ENCODE measurements at regions not wholly inside any gene's neighbourhood (a gene's known extent, or its start where the extent isn't known, plus 50 kb on each side); places are given as distances from the start of the nearest gene placed in this dataset.
"Not testable (repeated sequence)": the region's sequence is repeated elsewhere in the genome, so short reads cannot be mapped to it uniquely, and the experiment has no call there.

DNA sequence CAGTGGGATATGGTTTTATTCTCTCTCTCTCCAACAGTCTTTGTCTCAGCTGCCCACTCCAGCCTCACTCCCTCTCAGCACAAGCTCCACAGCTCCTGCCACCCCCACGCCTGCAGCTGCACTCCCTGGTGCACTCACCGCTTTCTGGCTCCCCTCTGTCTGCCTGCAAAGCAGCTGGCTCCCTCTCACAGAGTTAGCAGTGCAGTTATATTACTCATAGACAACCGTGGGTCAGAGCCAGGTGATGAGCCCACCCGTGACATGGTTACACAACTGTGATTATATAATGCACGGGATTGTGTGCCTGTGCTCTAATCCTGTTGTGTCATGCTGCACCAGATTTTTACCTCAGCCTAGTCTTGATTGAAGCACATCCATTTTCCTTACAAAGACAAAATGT, 276.9 kb upstream of the CHAC2 start:
- no peak for DNase-seq

DNA sequence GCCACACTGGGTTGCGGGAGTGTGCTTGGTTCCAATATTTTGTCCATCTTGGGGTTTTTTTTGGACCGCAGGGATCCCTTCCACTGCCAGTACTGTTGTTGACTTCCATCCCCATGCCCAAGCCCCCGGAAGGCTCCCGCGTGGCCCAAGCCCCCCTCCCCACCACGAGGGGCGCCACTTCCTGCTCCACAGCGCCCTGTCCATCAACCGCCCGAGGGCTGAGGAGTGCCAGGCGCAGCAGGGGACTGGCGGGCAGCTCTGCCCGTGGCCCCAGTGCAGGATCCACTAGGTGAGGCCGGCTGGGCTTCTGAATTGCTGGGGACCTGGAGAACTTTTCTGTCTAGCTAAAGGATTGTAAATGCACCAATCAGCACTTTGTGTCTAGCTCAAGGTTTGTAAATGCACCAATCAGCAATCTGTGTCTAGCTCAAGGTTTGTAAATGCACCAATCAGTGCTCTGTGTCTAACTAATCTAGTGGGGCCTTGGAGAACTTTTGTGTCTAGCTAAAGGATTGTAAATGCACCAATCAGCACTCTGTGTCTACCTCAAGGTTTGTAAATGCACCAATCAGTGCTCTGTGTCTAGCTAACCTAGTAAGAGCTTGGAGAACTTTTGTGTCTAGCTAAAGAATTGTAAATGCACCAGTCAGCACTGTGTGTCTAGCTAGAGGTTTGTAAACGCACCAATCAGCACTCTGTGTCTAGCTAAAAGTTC, 281.3 kb upstream of the CHAC2 start:
- not testable (repeated sequence) for DNase-seq

DNA sequence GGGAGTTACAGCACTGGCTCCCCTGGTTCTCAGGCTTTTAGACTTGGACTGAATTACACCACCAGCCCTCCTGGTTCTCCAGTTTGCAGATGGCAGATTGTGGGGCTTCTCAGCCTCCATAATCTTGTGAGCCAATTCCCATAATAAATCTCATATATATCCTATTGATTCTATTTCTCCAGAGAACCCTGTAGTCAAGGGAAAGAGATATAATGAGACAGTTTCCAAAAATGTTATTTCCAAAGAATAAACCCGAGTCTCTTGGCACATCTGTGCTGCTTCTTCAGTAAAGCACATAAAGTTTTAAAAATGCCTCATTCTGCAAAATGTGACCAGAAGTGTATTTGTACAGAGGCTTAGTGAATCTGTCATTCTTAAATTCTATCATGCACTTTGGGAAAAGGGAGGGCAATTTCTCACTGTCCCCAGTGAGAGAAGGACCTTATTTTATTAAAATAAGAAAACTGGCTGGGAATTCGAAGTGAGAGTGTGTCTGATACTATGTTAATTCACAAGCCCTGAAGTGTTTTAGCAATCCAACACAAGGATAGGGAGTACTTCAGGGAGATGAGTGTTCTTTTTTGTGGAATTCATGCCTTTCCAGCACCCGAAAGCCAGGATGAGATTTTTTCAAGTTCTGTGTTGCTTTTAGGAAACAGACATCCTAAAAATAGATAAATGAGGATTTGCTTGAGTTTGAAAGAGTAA, 282.4 kb upstream of the CHAC2 start:
- no peak for DNase-seq

DNA sequence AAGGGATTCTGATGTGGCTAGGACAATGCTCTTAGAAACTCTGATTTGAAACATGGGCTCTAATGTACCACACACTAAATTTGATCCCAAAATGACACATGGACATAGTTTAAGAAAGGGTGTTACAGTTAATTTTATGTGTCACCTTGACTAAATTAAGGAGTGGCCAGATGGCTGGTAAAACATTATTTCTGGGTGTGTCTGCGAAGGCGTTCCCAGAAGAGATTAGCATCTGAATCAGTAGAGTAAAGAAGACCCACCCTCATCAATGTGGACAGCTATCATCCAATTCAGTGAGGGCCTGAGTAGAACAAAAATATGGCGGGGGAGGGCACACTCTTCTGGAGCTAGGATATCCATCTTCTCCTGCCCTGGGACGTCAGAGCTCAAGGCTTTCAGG, 283.1 kb upstream of the CHAC2 start:
- no peak for DNase-seq

DNA sequence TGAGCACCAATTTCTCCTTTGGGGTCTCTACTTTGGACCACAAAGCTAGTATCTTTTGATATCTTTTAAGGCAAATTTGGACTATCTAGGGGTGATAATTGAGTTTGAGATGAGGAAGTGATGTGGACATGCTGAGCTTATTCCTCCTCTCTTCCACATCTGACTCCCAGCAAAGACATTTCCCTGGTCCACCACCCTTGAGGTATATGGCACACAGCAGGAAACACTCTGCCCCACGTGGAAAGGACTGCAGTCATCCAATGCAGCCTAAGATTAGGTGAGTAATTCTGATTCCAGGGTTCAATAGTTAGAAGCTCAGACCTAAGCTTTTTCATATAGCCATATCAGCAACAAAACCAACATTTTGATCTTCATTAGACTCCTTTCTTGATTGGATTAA, 290.1 kb upstream of the CHAC2 start:
- no peak for DNase-seq

DNA sequence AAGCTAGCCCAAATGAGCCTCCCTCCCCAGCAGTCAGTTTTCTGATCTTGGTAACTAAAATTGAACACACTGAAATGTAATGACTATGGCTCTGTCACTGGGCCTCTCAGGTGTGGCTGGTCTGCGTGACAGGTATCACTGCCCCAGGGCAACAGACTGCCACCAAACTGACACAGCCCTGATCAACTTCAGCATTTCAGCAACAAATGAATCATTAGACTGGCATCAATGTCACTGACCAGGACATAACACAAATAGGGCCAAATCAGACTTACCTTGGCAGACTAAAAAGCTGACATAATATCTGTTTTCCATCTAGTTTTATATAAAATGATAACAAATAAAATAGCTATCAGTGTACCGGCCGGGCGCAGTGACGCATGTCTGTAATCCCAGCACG, 290.8 kb upstream of the CHAC2 start:
- DNase-seq, result no peak

DNA sequence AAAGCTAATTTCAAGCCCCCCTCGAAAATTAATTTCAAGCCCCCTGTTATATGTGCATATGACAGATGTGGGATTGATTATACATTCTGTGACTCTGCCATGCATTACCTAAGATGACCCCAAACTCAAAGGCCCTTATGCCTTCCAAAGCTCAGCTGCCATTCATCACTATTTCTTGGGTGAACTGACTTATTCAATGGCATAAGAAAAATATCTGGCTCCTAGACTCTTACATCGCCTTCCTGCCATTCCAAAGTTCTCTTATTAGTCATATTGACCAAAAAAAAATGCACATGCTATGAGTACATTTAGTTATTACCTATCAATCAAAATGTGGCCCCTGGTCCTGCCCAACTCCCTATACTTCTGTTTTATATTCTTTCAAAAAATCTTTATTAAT, 291.8 kb upstream of the CHAC2 start:
- DNase-seq, result no peak

DNA sequence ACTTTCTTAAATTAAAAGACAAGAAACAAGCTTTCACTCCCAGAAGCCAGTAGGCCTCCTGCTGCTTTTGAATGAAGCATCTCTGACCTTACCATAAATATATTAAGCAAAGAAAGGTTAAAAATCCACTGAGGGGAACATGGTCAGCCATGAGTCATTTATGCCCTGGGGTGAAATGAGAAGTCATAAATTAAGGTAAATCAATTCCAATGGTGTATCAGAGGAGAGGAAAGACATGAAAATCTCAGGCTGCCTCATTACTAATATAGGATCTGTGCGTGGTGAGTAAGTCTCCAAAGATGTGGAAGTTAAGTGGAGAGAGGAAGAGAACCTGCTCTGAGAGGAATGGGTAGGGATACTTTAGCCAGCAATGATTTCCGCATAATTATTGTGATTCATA, 292.3 kb upstream of the CHAC2 start:
- DNase-seq, result no peak

DNA sequence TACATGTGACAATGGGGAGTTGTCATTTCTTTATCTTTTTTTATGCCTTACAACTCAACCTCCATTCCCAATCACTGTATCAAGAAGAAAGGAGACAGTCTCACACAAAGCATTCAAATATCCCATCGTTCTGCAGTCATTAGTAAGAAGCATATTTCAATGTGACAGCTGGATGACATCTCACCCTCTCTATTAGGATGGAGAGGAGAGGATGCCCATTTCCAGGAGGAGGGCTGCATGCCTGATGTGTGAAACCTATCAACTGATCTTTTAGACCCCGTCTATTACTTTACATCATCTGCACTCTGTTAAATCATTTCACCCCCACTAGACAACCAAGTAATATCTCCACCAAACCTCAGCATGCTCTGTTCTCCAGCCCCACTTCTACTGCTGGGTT, 292.7 kb upstream of the CHAC2 start:
- DNase-seq, result no peak

DNA sequence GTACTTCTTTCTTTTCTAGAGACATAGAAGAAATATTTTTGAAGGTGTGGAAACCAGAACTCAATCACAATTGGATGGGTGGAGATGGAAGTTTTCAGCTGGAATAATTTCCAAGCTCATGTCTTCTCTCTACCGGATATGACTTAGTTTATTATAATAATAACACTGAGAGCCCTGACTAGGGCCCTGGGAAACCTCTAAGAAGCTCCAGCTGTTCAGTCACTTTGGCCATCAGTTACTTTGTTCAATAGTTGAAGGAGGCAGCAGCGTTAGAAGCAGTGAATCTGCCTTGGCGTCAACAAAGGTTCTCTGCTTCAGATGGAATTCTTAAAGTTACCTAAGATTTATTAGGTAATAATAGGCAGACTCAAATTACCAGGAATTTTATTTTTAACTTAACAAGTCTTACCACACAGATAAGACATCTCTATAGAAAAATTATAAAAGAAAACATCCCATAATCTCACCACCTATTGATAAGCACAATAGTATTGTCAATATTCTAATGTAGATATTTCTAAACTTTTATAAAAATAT, 293.8 kb upstream of the CHAC2 start:
- DNase-seq, result no peak

DNA sequence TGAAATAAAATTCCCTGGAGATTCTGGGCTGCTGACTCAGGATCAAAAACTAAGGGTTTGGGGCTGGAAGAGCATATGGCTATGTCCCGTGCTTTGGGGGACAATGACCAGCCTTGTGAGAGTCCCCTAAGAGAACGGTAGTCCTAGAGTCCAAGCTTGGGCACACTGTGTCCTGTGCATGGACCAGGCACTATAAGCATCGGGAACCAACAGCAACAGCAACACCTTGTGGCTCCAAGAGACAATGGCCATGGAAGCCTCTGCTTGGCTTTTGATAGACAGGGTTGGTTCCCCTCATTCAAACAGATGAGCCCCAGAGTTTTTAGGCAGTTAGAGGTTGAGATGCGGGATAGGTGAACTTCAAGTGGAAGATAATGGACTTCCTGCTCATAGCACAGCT, 294.4 kb upstream of the CHAC2 start:
- DNase-seq, result no peak

DNA sequence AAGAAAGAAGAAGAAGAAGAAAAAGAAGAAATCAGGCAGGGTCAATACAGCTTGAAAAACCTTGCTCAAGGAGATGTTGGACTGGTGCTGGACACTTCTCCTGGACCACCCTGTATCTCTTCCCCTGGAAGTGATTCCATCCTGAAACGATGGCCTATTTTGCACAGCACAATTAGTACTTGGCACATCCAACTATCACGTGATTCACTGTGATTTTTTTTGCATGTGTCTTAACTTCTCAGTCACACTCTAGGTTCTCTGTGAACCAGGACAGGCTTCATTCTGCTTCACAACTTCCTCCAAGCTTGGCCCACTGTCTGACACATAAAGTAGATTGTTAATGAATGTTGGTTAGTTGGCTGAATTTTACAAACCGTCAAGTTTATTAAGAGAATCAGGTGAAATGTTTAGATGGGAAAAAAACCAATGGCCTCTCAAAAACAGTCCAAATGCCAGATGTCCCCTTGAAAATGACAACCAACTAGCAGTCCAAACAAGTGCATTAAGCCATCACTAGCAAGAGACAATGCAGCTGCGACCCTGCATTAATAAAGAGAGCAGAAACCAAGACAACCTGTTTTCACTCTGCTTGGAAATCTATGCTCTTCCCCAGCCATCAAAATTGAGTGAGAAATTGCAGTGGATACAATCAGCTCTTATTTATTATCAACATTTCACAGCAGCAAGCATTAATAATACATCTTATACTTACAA, 300.0 kb upstream of the CHAC2 start:
- DNase-seq, result no peak

DNA sequence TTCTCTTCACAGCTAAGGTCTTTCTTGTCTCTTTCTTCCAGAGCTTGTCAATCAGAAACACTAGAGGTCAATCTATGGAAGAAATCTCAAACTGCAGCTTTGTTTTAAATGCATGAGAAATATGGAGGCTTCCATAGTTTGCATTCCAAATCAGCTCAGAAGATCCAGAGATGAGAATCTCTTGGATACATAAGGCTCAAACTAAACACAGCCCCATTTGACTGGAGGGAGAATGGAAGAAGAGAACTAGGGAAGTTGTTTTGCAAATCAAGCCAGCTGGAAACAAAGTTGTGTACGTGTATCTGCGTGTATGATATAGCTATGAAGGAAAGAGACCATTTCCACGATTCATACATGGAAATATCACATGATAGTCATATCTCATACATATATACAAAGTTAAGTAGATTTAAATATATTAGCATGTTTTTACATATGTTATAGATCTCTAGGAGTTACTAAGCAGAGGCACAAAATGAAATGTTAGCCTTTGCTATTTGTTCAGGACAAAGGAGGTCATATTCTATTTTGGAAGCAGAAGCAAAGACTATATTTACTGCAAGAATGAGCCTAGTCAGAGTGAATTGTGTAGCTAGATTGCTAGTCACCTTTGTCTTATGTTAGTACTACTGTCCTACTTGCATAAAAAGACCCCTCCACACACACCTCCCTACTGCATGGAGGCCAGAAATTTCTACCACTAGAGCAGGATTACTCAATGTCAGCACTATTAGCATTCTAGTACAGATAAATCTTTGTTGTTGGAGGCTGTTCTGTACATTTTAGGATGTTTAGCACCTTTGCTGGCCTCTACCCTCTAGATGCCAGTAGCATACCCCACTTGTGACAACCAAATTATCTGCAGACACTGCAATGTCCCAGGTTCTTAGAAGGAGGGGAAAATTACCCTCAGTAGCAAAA, 303.5 kb upstream of the CHAC2 start:
- DNase-seq, result no peak

DNA sequence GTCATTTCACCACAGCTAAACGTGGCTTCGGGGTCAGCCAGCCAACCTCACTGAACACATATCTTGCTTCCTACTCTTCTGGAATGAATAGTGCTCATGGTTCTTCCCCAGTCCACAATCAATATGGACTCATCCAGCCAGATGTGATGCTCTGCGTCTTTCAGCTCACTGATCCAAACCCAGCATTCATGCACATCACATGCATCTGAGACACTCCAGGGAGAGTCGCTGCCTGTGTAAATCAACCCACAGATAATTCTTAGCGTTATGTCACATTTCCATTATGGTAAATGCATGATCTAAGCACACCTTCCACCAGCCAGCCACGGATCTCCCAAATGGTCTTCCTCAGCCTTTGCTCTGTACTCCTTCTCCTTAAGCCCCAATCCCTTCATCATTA, 306.7 kb upstream of the CHAC2 start:
- DNase-seq, result no peak

DNA sequence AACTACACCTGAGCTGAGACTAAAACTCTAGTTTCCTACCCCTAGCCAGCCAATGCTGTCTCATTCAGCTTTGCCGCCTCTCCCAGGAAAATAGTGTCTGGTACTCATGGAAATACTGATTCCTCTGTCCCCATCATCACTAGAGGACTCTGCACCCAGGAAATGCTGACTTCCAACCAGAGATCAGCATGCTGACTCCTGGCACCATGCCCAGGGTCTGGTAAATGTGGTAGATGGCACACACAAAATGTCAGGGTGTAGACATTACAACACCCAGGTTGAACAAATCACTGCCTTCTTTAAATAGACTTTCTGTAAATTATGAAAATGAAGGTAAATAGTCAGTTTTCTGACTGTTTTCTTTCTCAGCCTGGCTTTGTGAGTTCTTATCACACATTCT, 307.3 kb upstream of the CHAC2 start:
- no peak for DNase-seq

DNA sequence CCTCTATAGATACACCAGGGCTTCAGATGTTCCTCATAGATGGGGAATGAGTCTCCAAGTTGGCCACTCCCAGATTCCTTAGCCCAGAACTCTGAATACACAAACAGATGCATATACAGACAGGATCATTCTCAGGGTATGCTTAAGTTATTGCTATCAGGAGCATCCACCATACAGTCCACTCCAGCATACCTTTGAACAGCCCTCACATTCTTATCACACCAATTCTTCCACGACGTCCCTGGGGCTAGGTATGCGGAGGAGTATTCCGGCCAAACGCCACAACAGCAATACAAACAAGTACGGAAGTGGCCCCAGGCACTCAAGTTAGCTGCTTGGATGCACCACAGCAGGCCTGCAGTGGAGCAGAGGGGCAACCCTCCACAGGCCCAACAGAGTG, 312.5 kb upstream of the CHAC2 start:
- DNase-seq, result no peak

DNA sequence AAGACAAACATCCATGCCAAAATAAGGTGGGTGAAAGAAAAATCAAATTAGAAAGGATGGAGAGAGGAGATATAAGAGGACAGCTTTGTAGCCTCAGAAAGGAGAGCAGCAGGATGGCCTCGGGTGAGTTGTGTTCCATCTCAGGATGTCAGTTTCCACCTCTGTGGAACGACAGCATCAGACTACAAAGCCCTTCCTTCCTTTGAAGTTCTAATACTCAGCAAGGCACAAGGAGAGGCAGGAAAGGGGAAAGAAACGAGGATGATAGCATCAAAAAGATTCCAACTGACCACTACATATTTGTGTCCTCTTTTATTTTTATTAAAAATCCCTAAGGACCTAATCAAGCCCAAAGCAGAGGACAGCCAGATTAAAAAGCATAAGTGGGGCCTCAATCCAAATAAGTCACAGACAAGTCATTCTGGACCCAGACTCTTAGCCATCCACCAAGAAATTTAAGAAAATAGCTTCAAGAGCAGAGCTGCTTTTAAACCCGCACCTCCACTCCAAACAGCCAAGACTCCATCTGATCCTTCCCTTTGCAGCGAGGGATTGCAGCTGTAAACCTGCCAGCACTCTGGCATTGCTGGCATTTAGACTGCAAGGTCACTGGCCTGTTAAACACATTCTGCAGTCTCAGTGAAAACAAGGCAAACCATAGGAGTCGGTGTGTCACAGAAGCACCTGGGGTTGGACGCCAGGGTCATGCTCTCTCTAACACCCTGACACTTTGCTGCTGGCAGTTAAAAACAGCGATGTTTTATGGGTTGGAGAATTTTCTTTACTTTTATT, 314.5 kb upstream of the CHAC2 start:
- no peak for DNase-seq

DNA sequence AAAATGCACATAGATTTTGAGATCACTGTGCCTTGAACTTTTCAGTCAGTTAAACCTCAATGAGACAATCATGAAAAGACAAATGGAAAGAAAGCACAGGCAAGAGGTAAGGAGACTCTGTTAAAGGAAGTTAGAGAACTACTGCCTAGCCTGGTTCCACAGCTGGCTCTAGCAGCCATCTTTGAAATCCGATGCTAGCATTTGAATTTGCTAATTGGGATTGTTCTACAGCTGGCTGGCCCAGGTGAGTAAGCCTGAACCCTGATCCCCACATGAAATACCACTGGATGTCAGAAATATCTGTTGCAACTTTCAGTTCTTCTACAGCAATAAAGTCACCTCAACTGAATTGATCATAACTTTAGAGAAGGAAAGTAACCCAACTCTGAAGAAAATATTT, 315.2 kb upstream of the CHAC2 start:
- no peak for DNase-seq

DNA sequence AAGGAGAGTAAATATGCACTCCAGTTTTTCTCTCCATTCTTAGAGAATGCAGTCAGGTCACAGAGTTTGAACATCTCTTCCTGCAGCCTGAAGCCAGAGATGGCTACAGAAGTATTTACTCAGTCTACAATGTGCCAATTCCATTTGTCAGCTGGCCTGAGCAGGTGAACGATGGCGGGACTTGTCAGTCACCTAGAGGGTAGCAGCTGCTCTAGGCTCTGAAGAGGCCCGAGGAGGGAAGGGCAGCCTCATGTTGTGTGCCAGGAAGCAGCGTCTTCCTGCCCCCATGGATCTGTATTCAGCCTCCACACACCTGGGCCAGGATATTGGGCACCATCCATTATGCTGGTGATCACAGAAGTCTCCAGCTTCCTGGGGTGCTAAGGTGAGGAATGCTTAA, 316.7 kb upstream of the CHAC2 start:
- DNase-seq, result no peak

DNA sequence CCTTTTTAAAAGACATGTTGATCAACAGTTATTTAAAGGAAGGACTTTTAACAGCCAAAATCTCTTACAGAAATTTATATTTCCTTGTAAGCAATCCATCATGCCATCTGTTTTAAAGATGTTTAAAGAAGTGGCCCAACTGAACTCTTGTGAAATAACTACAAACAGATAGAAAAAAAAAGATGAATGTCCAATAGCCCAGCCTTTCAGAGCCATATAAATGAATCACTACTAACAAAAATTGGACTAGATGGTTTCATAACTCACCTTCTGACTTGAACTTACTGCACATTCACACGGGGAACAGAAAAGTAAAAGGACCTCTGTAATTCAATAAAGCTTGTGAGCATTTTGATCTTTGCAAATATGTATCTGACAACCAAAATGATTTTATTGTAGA, 319.0 kb upstream of the CHAC2 start:
- DNase-seq, result no peak

DNA sequence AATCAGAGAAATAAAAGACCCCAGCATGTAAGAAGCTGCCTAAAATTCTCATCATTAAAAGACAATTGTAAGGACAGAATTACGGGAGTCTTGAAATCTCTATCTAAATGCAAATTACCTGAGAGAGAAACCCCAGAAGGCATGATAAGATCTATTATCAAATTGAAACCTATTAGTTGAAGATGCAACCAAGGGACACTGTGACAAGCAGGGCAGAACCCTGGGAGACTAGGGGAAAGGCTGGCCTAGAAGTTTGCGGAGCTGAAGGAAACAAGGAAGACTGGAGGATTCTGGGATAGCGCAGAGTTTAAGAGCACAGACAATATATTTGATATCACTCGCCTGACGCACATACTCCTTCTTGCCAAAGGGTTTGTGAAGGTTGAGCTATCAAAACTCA, 319.5 kb upstream of the CHAC2 start:
- no peak for DNase-seq

Data from GDM1 (cell line).